ENCODE measurements at regions not wholly inside any gene's neighbourhood (a gene's known extent, or its start where the extent isn't known, plus 50 kb on each side); places are given as distances from the start of the nearest gene placed in this dataset.
"Not testable (repeated sequence)": the region's sequence is repeated elsewhere in the genome, so short reads cannot be mapped to it uniquely, and the experiment has no call there.

DNA sequence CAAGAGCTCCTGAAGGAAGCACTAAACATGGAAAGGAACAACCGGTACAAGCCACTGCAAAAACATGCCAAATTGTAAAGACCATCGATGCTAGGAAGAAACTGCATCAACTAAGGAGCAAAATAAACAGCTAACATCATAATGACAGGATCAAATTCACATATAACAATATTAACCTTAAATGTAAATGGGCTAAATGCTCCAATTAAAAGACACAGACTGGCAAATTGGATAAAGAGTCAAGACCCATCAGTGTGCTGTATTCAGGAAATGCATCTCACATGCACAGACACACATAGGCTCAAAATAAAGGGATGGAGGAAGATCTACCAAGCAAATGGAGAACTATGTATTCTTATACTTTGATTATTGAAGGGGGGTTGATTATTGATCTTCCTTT lies 156.6 kb upstream of the NAMPT start:
- H3K27me3 Mint-ChIP-seq (ENCODE audit: low read depth), result peaks cover 19% of the 10 kb centered on the region
- not testable (repeated sequence) for H3K36me3 Mint-ChIP-seq (ENCODE audit: insufficient read depth); ATAC-seq; H3K4me1 Mint-ChIP-seq (ENCODE audit: low read depth); H3K4me3 Mint-ChIP-seq; H3K9me3 Mint-ChIP-seq; DNase-seq

DNA sequence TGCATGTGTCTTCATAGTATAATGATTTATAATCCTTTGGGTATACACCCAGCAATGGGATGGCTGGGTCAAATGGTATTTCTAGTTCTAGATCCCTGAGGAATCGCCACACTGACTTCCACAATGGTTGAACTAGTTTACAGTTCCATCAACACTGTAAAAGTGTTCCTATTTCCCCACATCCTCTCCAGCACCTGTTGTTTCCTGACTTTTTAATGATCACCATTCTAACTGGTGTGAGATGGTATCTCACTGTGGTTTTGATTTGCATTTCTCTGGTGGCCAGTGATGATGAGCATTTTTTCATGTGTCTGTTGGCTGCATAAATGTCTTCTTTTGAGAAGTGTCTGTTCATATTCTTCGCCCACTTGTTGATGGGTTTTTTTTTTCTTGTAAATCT lies 152.2 kb upstream of the NAMPT start:
- not testable (repeated sequence) for H3K4me3 Mint-ChIP-seq; H3K36me3 Mint-ChIP-seq (ENCODE audit: insufficient read depth); H3K4me1 Mint-ChIP-seq (ENCODE audit: low read depth); ATAC-seq; H3K9me3 Mint-ChIP-seq; DNase-seq
- peaks cover 17% of the 10 kb centered on the region for H3K27me3 Mint-ChIP-seq (ENCODE audit: low read depth)

DNA sequence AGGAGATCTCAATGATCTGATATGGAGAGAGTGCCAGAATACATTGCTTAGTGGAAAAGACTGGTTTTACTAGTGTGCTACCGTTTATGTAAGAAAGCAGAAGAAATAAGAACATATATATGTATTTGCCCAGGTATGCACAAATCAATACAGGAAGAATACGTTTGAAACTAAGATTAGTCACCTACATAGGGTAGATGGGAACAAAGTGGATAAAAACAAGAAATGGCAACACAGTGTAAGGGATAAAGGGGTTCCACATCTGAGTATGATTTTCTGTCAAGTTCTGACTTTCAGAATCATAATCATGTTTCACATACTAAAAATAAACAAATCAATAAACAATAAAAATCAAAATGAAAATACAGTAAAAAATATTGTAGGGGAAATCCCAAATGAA lies 148.6 kb upstream of the NAMPT start:
- Mint-ChIP-seq H3K36me3 (ENCODE audit: insufficient read depth) (no peaks in the 10 kb centered on the region), H3K4me3 (no peak overlapping the region), H3K9me3 (no peaks in the 10 kb centered on the region), H3K27me3 (ENCODE audit: low read depth) (no peaks in the 10 kb centered on the region), H3K4me1 (ENCODE audit: low read depth) (peaks cover 15% of the 10 kb centered on the region)
- DNase-seq, result no peak
- ATAC-seq, result peak in 1 of 2 donors; percentile 34

DNA sequence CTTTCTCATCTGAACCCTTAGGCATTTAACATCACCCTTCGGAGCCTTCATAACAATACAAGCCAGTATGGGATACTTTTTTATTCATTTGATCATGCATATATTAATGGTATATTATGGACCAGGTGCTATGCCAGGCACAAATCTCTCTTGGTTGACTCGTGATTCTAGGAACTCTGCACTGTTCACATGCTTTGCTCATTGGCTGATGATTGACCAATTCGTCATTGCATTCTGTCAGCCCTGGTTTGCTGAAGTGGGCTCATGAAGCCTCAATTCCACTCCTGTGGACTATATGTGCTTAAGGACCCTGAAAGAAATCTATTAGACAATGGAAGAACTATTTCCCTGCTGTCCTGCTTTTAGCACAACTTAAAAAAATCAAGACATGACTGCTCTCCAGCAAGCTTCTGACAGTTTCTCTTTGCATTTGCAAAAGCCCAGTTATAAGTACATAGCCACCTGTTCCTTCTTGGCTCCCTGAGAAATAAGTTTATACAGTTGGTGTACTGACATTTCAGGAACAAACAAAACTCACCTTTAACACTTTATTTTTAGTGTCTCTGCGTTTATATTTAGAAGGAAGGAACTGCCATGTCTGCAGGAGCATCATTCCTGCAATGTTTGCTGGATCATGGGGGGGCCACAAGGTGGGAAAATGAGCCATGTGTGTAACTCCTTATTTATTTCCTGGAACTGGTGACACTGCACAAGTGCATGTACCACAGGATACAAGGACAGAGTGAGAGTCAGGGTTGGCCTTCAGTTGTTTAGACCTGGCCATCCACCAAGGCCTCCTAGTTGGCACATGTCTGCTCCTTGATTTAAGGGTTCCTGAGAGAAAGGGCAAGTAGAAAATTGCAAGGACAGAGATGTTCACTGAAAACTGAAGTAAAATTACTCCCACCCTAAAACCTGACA lies 146.0 kb upstream of the NAMPT start:
- Mint-ChIP-seq H3K9me3 (no peaks in the 10 kb centered on the region), H3K4me1 (ENCODE audit: low read depth) (peaks cover 26% of the 10 kb centered on the region), H3K36me3 (ENCODE audit: insufficient read depth) (no peaks in the 10 kb centered on the region), H3K4me3 (no peak overlapping the region), H3K27me3 (ENCODE audit: low read depth) (no peaks in the 10 kb centered on the region)
- no peak for DNase-seq
- ATAC-seq, result no peak

DNA sequence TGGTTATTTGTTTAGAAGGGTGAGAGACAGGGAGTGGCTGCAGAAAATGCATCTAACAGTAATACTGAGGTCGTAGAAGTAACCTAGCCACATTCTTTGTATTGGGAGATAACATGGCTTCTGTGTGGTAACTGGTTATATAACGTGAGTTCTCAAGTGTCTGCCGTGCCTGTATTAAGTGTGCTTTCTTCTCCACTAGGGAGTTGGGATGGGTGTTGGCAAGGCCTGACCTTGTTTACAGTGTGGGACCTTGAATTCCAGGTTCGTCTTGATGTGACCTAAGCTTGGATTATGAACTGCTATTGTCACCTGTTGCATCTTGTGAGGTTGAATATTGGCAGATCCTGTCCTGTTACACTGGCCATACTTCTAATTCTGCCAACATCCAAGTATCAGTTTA lies 145.3 kb upstream of the NAMPT start:
- DNase-seq (no peak), ATAC-seq (no peak)
- no peaks in the 10 kb centered on the region for H3K36me3 Mint-ChIP-seq (ENCODE audit: insufficient read depth)
- no peaks in the 10 kb centered on the region for H3K9me3 Mint-ChIP-seq
- peaks cover 33% of the 10 kb centered on the region for H3K4me1 Mint-ChIP-seq (ENCODE audit: low read depth)
- H3K27me3 Mint-ChIP-seq (ENCODE audit: low read depth), result no peaks in the 10 kb centered on the region
- H3K4me3 Mint-ChIP-seq, result no peak overlapping the region

DNA sequence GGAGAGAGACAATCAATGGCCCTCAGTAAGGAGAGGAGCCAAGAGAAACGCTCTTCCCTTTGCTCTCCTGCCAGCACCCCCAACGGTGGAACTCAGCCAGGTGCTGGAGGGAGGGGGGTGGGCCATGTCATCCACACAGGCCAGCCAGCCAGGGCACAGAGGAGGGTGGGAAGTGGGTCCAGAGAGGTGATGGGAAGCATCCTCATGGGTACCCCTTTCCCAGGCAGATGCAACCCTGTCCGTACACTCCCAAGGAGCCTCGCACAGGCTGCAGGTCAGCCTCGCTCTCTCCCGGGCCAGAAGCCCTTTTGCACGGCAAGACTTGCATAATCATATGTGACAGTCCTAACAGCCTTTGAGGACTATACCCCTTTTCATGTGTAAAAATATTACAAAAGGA lies 142.0 kb upstream of the NAMPT start:
- H3K4me1 Mint-ChIP-seq (ENCODE audit: low read depth), result peaks cover 57% of the 10 kb centered on the region
- no peak overlapping the region for H3K4me3 Mint-ChIP-seq
- no peaks in the 10 kb centered on the region for H3K27me3 Mint-ChIP-seq (ENCODE audit: low read depth)
- no peaks in the 10 kb centered on the region for H3K9me3 Mint-ChIP-seq
- ATAC-seq, result no peak
- DNase-seq, result no peak
- H3K36me3 Mint-ChIP-seq (ENCODE audit: insufficient read depth), result peaks cover 2% of the 10 kb centered on the region

DNA sequence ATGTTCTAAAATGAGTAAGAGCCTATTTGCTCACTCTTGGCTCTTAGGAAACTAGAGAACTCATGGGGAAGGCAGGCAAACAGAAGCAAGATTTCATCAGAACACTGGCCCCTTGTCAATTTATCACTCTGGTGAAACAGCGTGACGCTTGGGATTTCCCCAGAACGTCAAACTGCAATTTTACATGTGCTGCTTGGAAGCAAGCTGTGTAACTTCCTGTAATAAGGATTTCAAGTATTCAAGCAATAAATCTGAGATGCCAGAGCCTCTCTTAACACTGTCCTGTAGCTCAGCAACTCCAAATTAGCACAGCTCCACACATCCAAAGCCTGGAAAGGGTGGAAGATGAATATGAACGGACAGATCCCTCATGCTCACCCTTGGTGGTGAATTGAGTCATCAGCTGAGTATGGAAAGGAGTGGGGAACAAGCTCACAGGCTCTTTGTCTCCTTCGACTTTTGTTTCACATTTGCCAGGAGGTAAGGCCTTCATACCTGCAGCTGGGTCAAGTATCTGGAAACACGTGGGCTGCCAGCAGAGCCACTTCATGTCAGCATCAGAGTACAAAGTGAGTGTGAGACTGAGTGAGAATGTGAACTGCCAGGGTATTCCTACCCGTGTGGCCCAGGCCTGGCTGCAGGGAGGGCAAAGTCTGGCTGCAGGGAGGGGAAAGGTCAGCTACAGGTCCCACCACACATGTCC lies 140.4 kb upstream of the NAMPT start:
- DNase-seq (peak; percentile 49), ATAC-seq (peak; percentile 88 to 89)
- H3K27me3 Mint-ChIP-seq (ENCODE audit: low read depth), result no peaks in the 10 kb centered on the region
- no peaks in the 10 kb centered on the region for H3K9me3 Mint-ChIP-seq
- peaks cover 70% of the 10 kb centered on the region for H3K4me1 Mint-ChIP-seq (ENCODE audit: low read depth)
- H3K4me3 Mint-ChIP-seq, result peak overlapping the region; percentile 72
- peaks cover 2% of the 10 kb centered on the region for H3K36me3 Mint-ChIP-seq (ENCODE audit: insufficient read depth)

DNA sequence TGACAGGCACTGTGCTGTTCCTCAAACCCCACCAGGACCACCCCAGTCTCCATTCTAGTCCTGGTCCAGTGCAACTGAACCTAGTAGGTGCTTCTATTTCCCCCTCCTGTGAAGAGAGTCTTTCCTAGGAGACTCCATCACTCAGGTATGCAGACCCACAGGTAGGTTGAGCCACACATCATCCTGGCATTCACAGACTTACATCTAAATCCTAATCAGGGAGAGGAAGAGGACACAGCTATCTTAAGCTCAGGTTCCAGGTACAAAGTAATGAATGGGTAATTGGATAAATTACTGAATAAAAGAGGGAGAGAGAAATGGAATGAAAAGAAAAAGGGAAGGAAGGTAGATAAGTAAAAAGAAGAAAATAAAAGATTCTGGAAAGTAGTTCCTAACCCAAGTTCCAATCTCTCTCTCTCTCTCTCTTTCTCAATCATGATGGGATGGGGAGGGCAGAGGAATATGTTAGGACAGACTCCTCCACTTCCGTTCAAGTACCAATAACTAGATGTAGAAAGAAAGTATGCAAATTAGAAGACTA lies 139.8 kb upstream of the NAMPT start:
- Mint-ChIP-seq H3K9me3 (no peaks in the 10 kb centered on the region), H3K4me1 (ENCODE audit: low read depth) (peaks cover 76% of the 10 kb centered on the region), H3K4me3 (peak overlapping the region; percentile 72), H3K27me3 (ENCODE audit: low read depth) (no peaks in the 10 kb centered on the region), H3K36me3 (ENCODE audit: insufficient read depth) (peaks cover 2% of the 10 kb centered on the region)
- no peak for DNase-seq
- no peak for ATAC-seq

DNA sequence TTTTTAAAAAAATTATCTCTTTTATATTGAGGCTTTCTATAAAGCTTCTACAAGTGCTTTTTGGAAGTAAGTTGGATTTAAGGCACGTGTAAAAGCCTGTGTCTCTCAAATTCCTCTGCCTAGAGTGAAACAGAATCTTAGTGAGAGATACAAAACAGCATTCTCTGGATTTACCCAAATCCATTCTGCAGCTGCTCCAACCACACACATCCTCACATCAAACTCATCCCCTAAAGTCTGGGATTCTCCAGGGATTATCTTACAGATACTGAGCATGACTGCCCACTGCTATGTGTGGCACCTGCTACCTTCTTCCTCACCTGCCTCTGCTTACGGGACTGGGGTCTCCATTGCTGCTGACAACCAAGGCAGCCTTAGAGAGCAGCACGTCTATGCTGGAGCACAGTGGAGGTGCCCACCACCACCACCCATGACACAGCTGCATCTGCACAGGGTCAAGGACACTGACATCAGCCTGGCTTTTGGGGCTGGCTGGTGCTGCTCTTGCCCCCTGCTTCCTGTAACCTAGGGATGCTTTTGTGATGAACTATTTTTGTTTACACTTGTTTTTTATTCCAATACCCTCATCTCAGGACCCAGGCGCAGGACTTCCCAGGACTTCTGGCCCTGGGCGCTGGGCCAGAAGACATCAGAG lies 139.2 kb upstream of the NAMPT start:
- Mint-ChIP-seq H3K9me3 (no peaks in the 10 kb centered on the region), H3K36me3 (ENCODE audit: insufficient read depth) (peaks cover 2% of the 10 kb centered on the region), H3K4me1 (ENCODE audit: low read depth) (peaks cover 79% of the 10 kb centered on the region), H3K27me3 (ENCODE audit: low read depth) (no peaks in the 10 kb centered on the region), H3K4me3 (peak overlapping the region; percentile 72)
- ATAC-seq, result no peak
- no peak for DNase-seq

DNA sequence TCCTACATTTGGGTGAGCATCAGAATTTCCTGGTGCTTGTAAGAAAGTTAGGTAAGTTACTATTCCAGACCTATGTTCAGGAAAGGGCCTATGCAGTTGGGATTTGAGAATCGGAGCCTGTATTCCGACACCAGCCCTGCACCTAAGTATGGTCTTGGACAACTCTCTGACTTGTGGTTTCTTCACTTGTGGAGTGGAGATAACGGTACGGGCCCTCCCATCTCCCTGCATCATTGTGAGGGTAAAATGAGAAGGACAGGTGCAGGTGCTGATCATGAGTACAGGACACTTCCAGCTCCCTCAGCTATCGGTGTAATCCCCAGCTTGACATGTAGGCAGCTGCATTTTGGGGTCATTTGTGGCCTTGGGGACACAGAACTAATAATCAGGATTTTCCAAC lies 138.3 kb upstream of the NAMPT start:
- Mint-ChIP-seq H3K27me3 (ENCODE audit: low read depth) (no peaks in the 10 kb centered on the region), H3K4me1 (ENCODE audit: low read depth) (peaks cover 82% of the 10 kb centered on the region), H3K36me3 (ENCODE audit: insufficient read depth) (peaks cover 2% of the 10 kb centered on the region), H3K4me3 (no peak overlapping the region), H3K9me3 (no peaks in the 10 kb centered on the region)
- ATAC-seq, result no peak
- DNase-seq, result no peak

DNA sequence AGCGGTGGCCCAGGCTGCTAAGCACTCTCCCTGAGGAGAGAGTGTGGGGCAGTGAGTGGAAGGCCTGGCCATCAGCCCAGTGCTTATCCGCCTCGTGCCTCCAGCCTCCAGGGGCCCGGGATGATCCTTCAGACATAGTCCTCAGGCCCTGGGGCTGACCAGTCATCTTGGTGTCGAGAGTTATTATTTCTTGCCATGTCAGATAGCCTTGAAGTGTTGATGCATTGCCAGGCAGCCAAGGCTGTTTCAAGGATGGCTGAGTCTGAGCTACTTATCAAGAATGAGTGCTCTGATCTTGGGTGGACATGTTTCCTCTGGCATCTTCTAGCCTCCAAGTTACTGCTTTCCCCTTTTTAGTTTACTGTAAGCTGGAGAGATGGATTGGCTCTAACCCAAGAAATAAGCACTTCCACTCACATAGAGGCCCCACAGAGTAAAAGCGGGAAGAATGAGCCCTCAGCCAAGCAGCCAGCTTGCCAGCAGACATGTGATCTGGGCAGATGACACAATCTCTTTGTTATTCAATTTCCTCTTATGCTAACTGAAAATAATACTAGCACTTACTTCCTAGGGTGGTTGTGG lies 136.5 kb upstream of the NAMPT start:
- Mint-ChIP-seq H3K4me3 (no peak overlapping the region), H3K36me3 (ENCODE audit: insufficient read depth) (peaks cover 2% of the 10 kb centered on the region), H3K4me1 (ENCODE audit: low read depth) (peaks cover 77% of the 10 kb centered on the region), H3K27me3 (ENCODE audit: low read depth) (no peaks in the 10 kb centered on the region), H3K9me3 (peaks cover 13% of the 10 kb centered on the region)
- no peak for DNase-seq
- ATAC-seq, result no peak

DNA sequence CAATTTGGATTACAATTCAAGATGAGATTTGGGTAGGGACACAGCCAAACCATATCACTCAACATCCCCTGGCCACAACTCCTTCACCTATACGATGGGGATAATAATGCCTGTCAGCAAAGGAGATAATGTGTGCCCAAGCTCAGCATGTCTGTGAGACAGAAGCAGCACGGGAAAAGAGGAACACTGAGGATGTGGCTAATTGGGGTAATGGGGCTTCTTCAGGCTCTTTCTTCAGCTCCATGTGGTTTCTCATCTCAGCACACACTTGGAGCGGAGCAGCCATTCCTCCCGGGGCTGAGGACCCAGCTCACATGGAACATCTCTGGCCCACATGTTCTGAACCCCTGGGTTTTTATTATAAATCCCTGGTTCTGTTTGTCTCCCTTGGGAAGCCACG lies 136.0 kb upstream of the NAMPT start:
- ATAC-seq (no peak), DNase-seq (no peak)
- Mint-ChIP-seq H3K4me3 (no peak overlapping the region), H3K4me1 (ENCODE audit: low read depth) (peaks cover 72% of the 10 kb centered on the region), H3K27me3 (ENCODE audit: low read depth) (no peaks in the 10 kb centered on the region), H3K9me3 (peaks cover 16% of the 10 kb centered on the region), H3K36me3 (ENCODE audit: insufficient read depth) (peaks cover 2% of the 10 kb centered on the region)

DNA sequence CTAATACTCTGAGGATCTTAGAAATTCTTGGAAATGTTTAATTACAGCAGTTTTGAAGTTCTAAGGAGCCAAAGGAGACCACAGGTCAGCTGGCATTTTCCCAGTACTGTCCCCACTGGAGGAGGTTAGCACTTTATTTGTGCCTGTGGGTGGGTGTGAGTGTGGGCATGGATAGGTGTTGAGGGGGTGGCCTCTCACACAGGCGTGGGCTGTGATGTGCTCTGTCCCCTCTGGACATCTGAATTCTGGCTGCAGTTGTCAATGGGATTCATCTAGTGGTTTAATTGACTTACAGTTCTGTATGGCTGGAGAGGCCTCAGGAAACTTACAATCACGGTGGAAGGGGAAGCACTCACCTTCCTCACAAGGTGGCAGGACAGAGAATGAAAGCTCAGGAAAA lies 135.4 kb upstream of the NAMPT start:
- ATAC-seq, result no peak
- peak overlapping the region; percentile 4 for H3K4me3 Mint-ChIP-seq
- no peak for DNase-seq
- peaks cover 19% of the 10 kb centered on the region for H3K9me3 Mint-ChIP-seq
- H3K27me3 Mint-ChIP-seq (ENCODE audit: low read depth), result no peaks in the 10 kb centered on the region
- peaks cover 2% of the 10 kb centered on the region for H3K36me3 Mint-ChIP-seq (ENCODE audit: insufficient read depth)
- H3K4me1 Mint-ChIP-seq (ENCODE audit: low read depth), result peaks cover 69% of the 10 kb centered on the region
